ENCODE measurements at regions not wholly inside any gene's neighbourhood (a gene's known extent, or its start where the extent isn't known, plus 50 kb on each side); places are given as distances from the start of the nearest gene placed in this dataset.

GRCh38 chrX:8025705-8026104 lies 98.5 kb upstream of the PNPLA4 start:
- Histone ChIP-seq H3K27ac (no peak overlapping the region), H3K4me2 (no peak overlapping the region), H3K9me3 (no peaks in the 10 kb centered on the region), H3K4me1 (no peaks in the 10 kb centered on the region), H3K4me3 (no peak overlapping the region)
- TF ChIP-seq ZFP36 (IDR thresholded peaks at IDR 0.05; ENCODE audit: borderline replicate concordance, partially characterized antibody) = no peak
- TF ChIP-seq MAFK (IDR thresholded peaks at IDR 0.05; ENCODE audit: partially characterized antibody) = no peak
- no peak for TF ChIP-seq NFE2L2 (conservative IDR thresholded peaks at IDR 0.05; ENCODE audit: low read length)
- no peak for TF ChIP-seq ELK1 (IDR thresholded peaks at IDR 0.05; ENCODE audit: low read depth, low read length)
- TF ChIP-seq HOXA7 (CRISPR knock-in tag; IDR thresholded peaks at IDR 0.05) = no peak
- TF ChIP-seq BHLHE40 (IDR thresholded peaks at IDR 0.05; ENCODE audit: low read depth, low read length) = no peak
- TF ChIP-seq HMGXB4 (CRISPR knock-in tag; IDR thresholded peaks at IDR 0.05; ENCODE audit: borderline replicate concordance) = no peak
- no peak for TF ChIP-seq USF2 (IDR thresholded peaks at IDR 0.05)
- TF ChIP-seq ATOH8 (CRISPR knock-in tag; IDR thresholded peaks at IDR 0.05; ENCODE audit: low read depth) = no peak
- no peak for TF ChIP-seq NR3C1 (IDR thresholded peaks at IDR 0.05)
- no peak for TF ChIP-seq CHD4 (IDR thresholded peaks at IDR 0.05; ENCODE audit: borderline replicate concordance)
- TF ChIP-seq CHD2 (IDR thresholded peaks at IDR 0.05; ENCODE audit: low read length, partially characterized antibody) = no peak
- TF ChIP-seq EP300 (IDR thresholded peaks at IDR 0.05) = no peak
- TF ChIP-seq RARB (CRISPR knock-in tag; IDR thresholded peaks at IDR 0.05) = no peak
- no peak for TF ChIP-seq CEBPB (IDR thresholded peaks at IDR 0.05)
- no peak for TF ChIP-seq EHMT2 (IDR thresholded peaks at IDR 0.05; ENCODE audit: low read depth)
- TF ChIP-seq EHF (CRISPR knock-in tag; IDR thresholded peaks at IDR 0.05) = no peak
- no peak for TF ChIP-seq CBX8 (IDR thresholded peaks at IDR 0.05)
- no peak for TF ChIP-seq REST (IDR thresholded peaks at IDR 0.05)
- POLR2A ChIA-PET = interaction anchor here (0.7 kb wide), 1 partner anchor 13 kb away, joined by 5 read pairs; no protein-coding TSS in a partner anchor
- FAIRE-seq = peak; percentile 97
- ATAC-seq = no peak
- no peak for DNase-seq (ENCODE audit: low read depth in 1 of 2, low spot score in 1 of 2)
- CTCF ChIA-PET = no interaction called here

GRCh38 chrX:8018934-8019333 lies 91.7 kb upstream of the PNPLA4 start:
- Histone ChIP-seq H3K9me3 (no peaks in the 10 kb centered on the region), H3K27ac (no peak overlapping the region), H3K4me1 (no peaks in the 10 kb centered on the region), H3K4me2 (no peak overlapping the region), H3K4me3 (no peak overlapping the region)
- FAIRE-seq (no peak), DNase-seq (ENCODE audit: low read depth in 1 of 2, low spot score in 1 of 2) (no peak), ATAC-seq (no peak)
- no peak for TF ChIP-seq RNF2 (IDR thresholded peaks at IDR 0.05; ENCODE audit: borderline replicate concordance, low read depth)
- ChIA-PET POLR2A (no interaction called here), CTCF (no interaction called here)
- WGBS (ENCODE audit: missing lambda C conversion rate) = 18% methylated on average over 5 of the region's 5 CpGs

Measured in A549 (cell line).